Ectodermal cell (in vitro differentiated cells): ENCODE measurements at regions not wholly inside any gene's neighbourhood (a gene's known extent, or its start where the extent isn't known, plus 50 kb on each side); places are given as distances from the start of the nearest gene placed in this dataset.

ENCODE experiments used
- H3K27ac ChIP-seq: 2 replicates; pipeline ENCODE4 v1.7.0; 2013; ENCODE audit warnings: mild to moderate bottlenecking, low read depth, low read length; ENCODE audit not compliant: insufficient read depth, poor library complexity, severe bottlenecking
- H3K27me3 ChIP-seq: 2 replicates; pipeline ENCODE4 v1.7.0; 2013; ENCODE audit warnings: mild to moderate bottlenecking, low read length; ENCODE audit not compliant: insufficient read depth, control insufficient read depth, poor library complexity, severe bottlenecking
- H3K36me3 ChIP-seq: one replicate; pipeline ENCODE4 v1.7.0; 2013; ENCODE audit warnings: low read length; ENCODE audit not compliant: control insufficient read depth, insufficient read depth
- H3K4me1 ChIP-seq: one replicate; pipeline ENCODE4 v1.7.0; 2013; ENCODE audit warnings: low read length; ENCODE audit not compliant: control insufficient read depth, insufficient read depth
- H3K4me3 ChIP-seq: 2 replicates; pipeline ENCODE4 v1.7.0; 2013; ENCODE audit warnings: low read depth, low read length, control low read depth; ENCODE audit not compliant: insufficient read depth
- H3K9me3 ChIP-seq: 2 replicates; pipeline ENCODE4 v1.7.0; 2013; ENCODE audit warnings: mild to moderate bottlenecking, low read length, moderate library complexity; ENCODE audit not compliant: control insufficient read depth
- WGBS, 2 experiments: methylation state at CpG; one replicate each; pipeline ENCODE4 v1.1.7; 2013; ENCODE audit warnings: missing lambda C conversion rate in 2 of 2; 5-methylcytosine and 5-hydroxymethylcytosine counted together

GRCh38 chr22:27581688-27582087 lies 219.9 kb downstream of the MN1 start:
- no peaks in the 10 kb centered on the region for H3K27me3 ChIP-seq
- 88 to 89% methylated on average over 8 of the region's 8 CpGs for WGBS, 2 experiments
- H3K27ac ChIP-seq: no peak overlapping the region
- no peaks in the 10 kb centered on the region for H3K9me3 ChIP-seq
- H3K4me3 ChIP-seq: no peak overlapping the region
- H3K4me1 ChIP-seq: peaks cover 6% of the 10 kb centered on the region
- no peaks in the 10 kb centered on the region for H3K36me3 ChIP-seq

DNA sequence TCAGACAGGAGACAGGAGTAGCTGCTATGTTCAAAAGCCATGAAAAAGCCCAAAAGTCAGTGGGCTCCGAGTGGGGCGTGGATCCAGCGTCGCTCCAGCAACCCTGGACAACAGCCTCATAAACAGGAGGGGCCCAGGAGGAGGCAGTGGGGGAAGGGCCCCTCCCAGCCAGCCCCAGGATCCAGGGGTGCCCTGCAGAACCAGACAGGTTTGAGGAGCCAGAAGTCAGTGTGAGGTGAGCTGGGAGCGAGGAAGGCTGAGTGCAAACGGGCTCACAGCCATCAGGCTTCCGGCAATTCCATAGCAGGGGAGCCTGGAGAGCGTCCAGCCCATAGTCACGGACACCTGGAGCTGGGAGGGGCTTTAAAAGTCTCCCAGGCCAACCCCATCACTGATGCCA lies 217.7 kb downstream of the MN1 start:
- Histone ChIP-seq H3K36me3 (no peaks in the 10 kb centered on the region), H3K9me3 (no peaks in the 10 kb centered on the region), H3K27me3 (no peaks in the 10 kb centered on the region), H3K4me3 (no peak overlapping the region), H3K4me1 (no peaks in the 10 kb centered on the region), H3K27ac (no peak overlapping the region)
- WGBS, 2 experiments: 80% methylated on average over 9 of the region's 9 CpGs

DNA sequence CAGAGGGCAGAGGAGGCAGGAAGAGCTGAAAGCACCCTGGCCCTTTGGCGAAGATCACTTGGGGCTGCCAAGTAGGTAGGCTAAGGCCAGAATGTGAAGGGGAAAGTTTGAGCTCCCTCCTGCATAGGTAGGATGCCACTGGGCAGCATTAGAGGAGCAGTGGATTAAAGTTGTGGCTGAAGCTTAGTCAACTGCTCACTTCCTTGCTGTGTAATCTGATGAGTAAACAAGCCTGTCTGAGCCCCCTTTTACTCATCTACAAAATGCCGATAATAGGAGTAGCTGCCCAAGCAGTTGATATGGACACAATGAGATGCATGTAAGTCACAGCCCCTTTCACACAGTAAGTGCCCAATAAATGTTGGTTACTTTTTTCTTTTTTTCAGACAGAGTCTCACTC lies 216.4 kb downstream of the MN1 start:
- Histone ChIP-seq H3K4me1 (no peaks in the 10 kb centered on the region), H3K4me3 (no peak overlapping the region), H3K36me3 (no peaks in the 10 kb centered on the region), H3K27ac (no peak overlapping the region), H3K9me3 (no peaks in the 10 kb centered on the region), H3K27me3 (no peaks in the 10 kb centered on the region)
- 80 to 81% methylated on average over 2 of the region's 2 CpGs for WGBS, 2 experiments

DNA sequence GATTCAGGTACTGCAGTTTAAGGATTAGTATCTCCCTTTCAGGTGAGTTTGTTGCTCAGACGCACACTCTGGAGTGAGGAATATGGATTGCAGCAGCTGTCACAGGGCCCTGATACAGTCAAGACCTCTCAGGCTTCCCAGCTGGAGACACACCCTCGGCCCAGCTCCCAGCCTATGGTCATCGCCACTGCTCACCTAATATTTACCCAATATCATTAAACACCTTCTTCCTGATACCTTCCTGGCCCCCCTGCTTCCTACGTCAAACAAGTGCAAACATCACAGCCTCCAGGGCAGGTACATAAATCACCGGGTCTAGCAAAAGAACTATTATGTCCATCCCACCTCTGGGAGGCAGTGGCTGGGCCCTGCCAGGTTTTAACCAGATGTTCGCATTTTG lies 213.3 kb downstream of the MN1 start:
- Histone ChIP-seq H3K27ac (no peak overlapping the region), H3K27me3 (no peaks in the 10 kb centered on the region), H3K9me3 (no peaks in the 10 kb centered on the region), H3K4me3 (no peak overlapping the region), H3K36me3 (no peaks in the 10 kb centered on the region), H3K4me1 (no peaks in the 10 kb centered on the region)
- WGBS, 2 experiments: 93 to 94% methylated on average over 6 of the region's 6 CpGs

GRCh38 chr22:27588915-27589314 lies 212.6 kb downstream of the MN1 start:
- H3K9me3 ChIP-seq: no peaks in the 10 kb centered on the region
- no peak overlapping the region for H3K27ac ChIP-seq
- H3K36me3 ChIP-seq: no peaks in the 10 kb centered on the region
- WGBS, 2 experiments: 90 to 94% methylated on average over 2 of the region's 2 CpGs
- H3K27me3 ChIP-seq: no peaks in the 10 kb centered on the region
- no peak overlapping the region for H3K4me3 ChIP-seq
- no peaks in the 10 kb centered on the region for H3K4me1 ChIP-seq

DNA sequence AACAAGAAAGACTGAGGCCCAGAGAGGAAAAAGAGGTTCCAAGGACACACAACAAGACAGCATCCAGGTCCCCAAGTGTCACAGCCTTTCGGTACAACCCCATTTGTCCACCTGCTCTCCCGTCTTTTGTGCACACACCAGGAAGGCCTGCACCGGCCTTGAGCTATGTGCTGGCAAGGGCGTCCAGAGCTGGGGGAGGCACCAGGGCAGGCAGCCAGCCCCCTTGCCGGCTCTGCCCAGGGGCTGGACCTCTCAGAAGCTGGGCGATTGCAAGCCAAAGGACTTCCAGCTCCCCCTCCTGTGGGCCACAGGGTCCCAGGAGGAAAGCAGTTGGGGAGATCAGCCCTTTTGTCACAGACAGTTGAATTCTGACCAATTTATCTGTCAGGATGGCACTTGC lies 210.5 kb downstream of the MN1 start:
- Histone ChIP-seq H3K4me3 (no peak overlapping the region), H3K9me3 (no peaks in the 10 kb centered on the region), H3K27ac (no peak overlapping the region), H3K27me3 (no peaks in the 10 kb centered on the region), H3K4me1 (no peaks in the 10 kb centered on the region), H3K36me3 (no peaks in the 10 kb centered on the region)
- WGBS, 2 experiments: 87 to 90% methylated on average over 6 of the region's 6 CpGs

DNA sequence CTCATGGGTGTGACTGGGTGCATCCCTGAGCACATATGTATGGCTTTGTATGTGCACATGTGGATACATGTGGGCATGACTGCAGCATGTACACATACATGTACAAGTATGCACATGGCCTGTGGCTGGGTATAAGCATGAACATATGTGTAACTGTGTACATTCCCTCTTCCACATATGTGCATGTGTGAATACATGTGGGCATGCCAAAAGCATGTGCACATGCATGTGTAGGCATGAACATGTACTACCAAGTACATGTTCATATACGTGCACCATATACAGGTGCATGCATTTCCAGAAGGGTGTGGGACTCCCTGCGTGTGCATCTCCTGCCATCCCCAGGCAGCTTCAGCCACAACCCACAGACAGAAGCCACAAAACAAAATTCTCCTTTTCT lies 208.2 kb downstream of the MN1 start:
- WGBS, 2 experiments: 93 to 98% methylated on average over 2 of the region's 2 CpGs
- H3K36me3 ChIP-seq: no peaks in the 10 kb centered on the region
- no peaks in the 10 kb centered on the region for H3K9me3 ChIP-seq
- no peak overlapping the region for H3K27ac ChIP-seq
- no peak overlapping the region for H3K4me3 ChIP-seq
- H3K4me1 ChIP-seq: no peaks in the 10 kb centered on the region
- no peaks in the 10 kb centered on the region for H3K27me3 ChIP-seq

- Histone ChIP-seq H3K36me3 (no peaks in the 10 kb centered on the region), H3K27ac (no peak overlapping the region), H3K27me3 (no peaks in the 10 kb centered on the region), H3K4me3 (no peak overlapping the region), H3K9me3 (no peaks in the 10 kb centered on the region), H3K4me1 (no peaks in the 10 kb centered on the region)
- 85 to 96% methylated on average over 2 of the region's 2 CpGs for WGBS, 2 experiments
Observed at GRCh38 chr22:27594020-27594419, 207.5 kb downstream of the MN1 start.

DNA sequence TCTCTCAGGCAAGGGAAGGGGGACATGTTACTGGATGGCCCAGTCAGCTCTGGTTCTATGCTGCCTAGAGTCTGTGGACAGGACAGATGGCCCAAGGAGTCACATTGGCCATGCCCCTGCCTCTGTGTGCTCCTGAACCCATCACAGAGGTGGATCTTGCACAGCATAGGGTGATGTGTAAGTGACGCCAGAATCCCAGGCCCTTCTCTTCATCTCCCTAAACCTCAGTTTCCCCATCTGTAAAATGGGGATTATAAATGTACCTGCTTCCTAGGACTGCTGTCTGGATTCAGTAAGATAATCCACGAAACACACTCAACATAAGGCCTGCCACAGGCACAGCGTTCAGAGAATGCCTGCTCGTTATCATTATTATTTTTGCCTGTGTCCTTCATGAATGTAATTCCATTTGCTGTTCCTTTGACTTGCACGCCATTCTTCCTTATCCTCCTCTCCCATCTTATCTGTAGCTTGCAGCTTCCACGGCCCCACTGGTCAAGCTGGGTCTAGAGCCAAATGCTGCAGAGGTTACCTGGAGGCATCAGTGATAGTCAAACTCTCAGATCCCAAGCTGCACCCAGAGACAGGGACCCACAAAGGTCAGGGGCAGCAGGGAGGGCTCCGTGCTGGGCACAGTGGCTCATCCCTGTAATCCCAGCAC lies 207.0 kb downstream of the MN1 start:
- H3K9me3 ChIP-seq: no peaks in the 10 kb centered on the region
- no peaks in the 10 kb centered on the region for H3K36me3 ChIP-seq
- 92 to 95% methylated on average over 6 to 7 of the region's 7 CpGs for WGBS, 2 experiments

GRCh38 chr22:27596133-27596870 lies 205.3 kb downstream of the MN1 start:
- Histone ChIP-seq H3K4me3 (no peak overlapping the region), H3K27me3 (no peaks in the 10 kb centered on the region), H3K4me1 (no peaks in the 10 kb centered on the region), H3K27ac (no peak overlapping the region), H3K36me3 (no peaks in the 10 kb centered on the region), H3K9me3 (no peaks in the 10 kb centered on the region)
- WGBS, 2 experiments: 83 to 84% methylated on average over 8 of the region's 8 CpGs

More for the DNA sequence above, 207.0 kb downstream of the MN1 start:
- H3K27ac ChIP-seq: no peak overlapping the region
- no peak overlapping the region for H3K4me3 ChIP-seq
- H3K4me1 ChIP-seq: no peaks in the 10 kb centered on the region
- H3K27me3 ChIP-seq: no peaks in the 10 kb centered on the region
